ENCODE measurements at regions not wholly inside any gene's neighbourhood (a gene's known extent, or its start where the extent isn't known, plus 50 kb on each side); places are given as distances from the start of the nearest gene placed in this dataset.
"Not testable (repeated sequence)": the region's sequence is repeated elsewhere in the genome, so short reads cannot be mapped to it uniquely, and the experiment has no call there.

- no peak for DNase-seq (ENCODE audit: low read depth)
These were observed 1403.0 kb downstream of the BRD1 start for GRCh38 chr22:48424661-48425060.

- no peak for DNase-seq (ENCODE audit: low read depth)
These were observed 1403.5 kb downstream of the BRD1 start for GRCh38 chr22:48424201-48424627.

GRCh38 chr22:48423481-48423911 lies 1404.2 kb downstream of the BRD1 start:
- no peak for DNase-seq (ENCODE audit: low read depth)

GRCh38 chr22:48422900-48423480 lies 1404.7 kb downstream of the BRD1 start:
- DNase-seq (ENCODE audit: low read depth): no peak

GRCh38 chr22:48418831-48419230 lies 1408.8 kb downstream of the BRD1 start:
- no peak for DNase-seq (ENCODE audit: low read depth)

GRCh38 chr22:48417225-48418070 lies 1410.2 kb downstream of the BRD1 start:
- no peak for DNase-seq (ENCODE audit: low read depth)

GRCh38 chr22:48416396-48417224 lies 1411.1 kb downstream of the BRD1 start:
- DNase-seq (ENCODE audit: low read depth): no peak

GRCh38 chr22:48415520-48415919 lies 1412.2 kb downstream of the BRD1 start:
- no peak for DNase-seq (ENCODE audit: low read depth)

GRCh38 chr22:48414651-48415050 lies 1413.0 kb downstream of the BRD1 start:
- DNase-seq (ENCODE audit: low read depth): no peak

GRCh38 chr22:48412931-48413330 lies 1414.7 kb downstream of the BRD1 start:
- not testable (repeated sequence) for DNase-seq (ENCODE audit: low read depth)

- no peak for DNase-seq (ENCODE audit: low read depth)
These were observed 1417.1 kb downstream of the BRD1 start for GRCh38 chr22:48410536-48410935.

- DNase-seq (ENCODE audit: low read depth): no peak
These were observed 1420.3 kb downstream of the BRD1 start for GRCh38 chr22:48407256-48407955.

- DNase-seq (ENCODE audit: low read depth): no peak
These were observed 1421.5 kb downstream of the BRD1 start for GRCh38 chr22:48406161-48406560.

GRCh38 chr22:48405741-48406140 lies 1421.9 kb downstream of the BRD1 start:
- DNase-seq (ENCODE audit: low read depth): no peak

GRCh38 chr22:48404801-48405447 lies 1422.7 kb downstream of the BRD1 start:
- no peak for DNase-seq (ENCODE audit: low read depth)

- DNase-seq (ENCODE audit: low read depth): no peak
These were observed 1423.9 kb downstream of the BRD1 start for GRCh38 chr22:48403521-48404403.

- DNase-seq (ENCODE audit: low read depth): no peak
These were observed 1425.1 kb downstream of the BRD1 start for GRCh38 chr22:48402591-48403031.

- DNase-seq (ENCODE audit: low read depth): not testable (repeated sequence)
These were observed 1426.2 kb downstream of the BRD1 start for GRCh38 chr22:48401523-48401922.

GRCh38 chr22:48398181-48398905 lies 1429.3 kb downstream of the BRD1 start:
- DNase-seq (ENCODE audit: low read depth): no peak
